GM12892 (cell line): ENCODE measurements at regions not wholly inside any gene's neighbourhood (a gene's known extent, or its start where the extent isn't known, plus 50 kb on each side); places are given as distances from the start of the nearest gene placed in this dataset.

Source experiments
- DNase-seq: peaks from one replicate; pipeline ENCODE4 v3.0.0; 2011; ENCODE audit not compliant: insufficient read length
- FAIRE-seq: peaks from 2 replicates; lab custom pipeline; 2011; peaks lifted over from hg19 to GRCh38; lab: Jason Lieb, UNC
- POLR2A ChIP-seq: IDR thresholded peaks from 2 replicates; pipeline ENCODE4 v1.6.1; 2011; ENCODE audit warnings: low read depth, low read length, control low read depth
- POLR2AphosphoS5 ChIP-seq: IDR thresholded peaks from 2 replicates; pipeline ENCODE4 v1.6.1; 2011; ENCODE audit warnings: low read depth, low read length, control low read depth
- TAF1 ChIP-seq: IDR thresholded peaks from 2 replicates; pipeline ENCODE4 v1.6.1; 2011; ENCODE audit warnings: low read depth, mild to moderate bottlenecking, control low read depth, low read length, borderline replicate concordance

- DNase-seq (no peak), FAIRE-seq (no peak)
- TF ChIP-seq POLR2A (no peak), POLR2AphosphoS5 (no peak), TAF1 (no peak)
Observed at GRCh38 chr5:171672556-171672955, 113.1 kb upstream of the SMIM23 start.

GRCh38 chr5:171673328-171673727 lies 112.3 kb upstream of the SMIM23 start:
- TF ChIP-seq POLR2A: no peak
- no peak for TF ChIP-seq TAF1
- TF ChIP-seq POLR2AphosphoS5: no peak
- DNase-seq: no peak
- no peak for FAIRE-seq

- no peak for FAIRE-seq
- TF ChIP-seq POLR2A (no peak), TAF1 (no peak), POLR2AphosphoS5 (no peak)
Observed at GRCh38 chr5:171673840-171674239, 111.8 kb upstream of the SMIM23 start.

GRCh38 chr5:171675511-171675910 lies 110.1 kb upstream of the SMIM23 start:
- DNase-seq: no peak
- TF ChIP-seq POLR2A (no peak), TAF1 (no peak), POLR2AphosphoS5 (no peak)
- no peak for FAIRE-seq

More at GRCh38 chr5:171673840-171674239, 111.8 kb upstream of the SMIM23 start:
- DNase-seq: no peak

GRCh38 chr5:171676286-171676944 lies 109.2 kb upstream of the SMIM23 start:
- TF ChIP-seq POLR2AphosphoS5 (no peak), TAF1 (no peak), POLR2A (no peak)
- DNase-seq (no peak), FAIRE-seq (no peak)

GRCh38 chr5:171678646-171679045 lies 107.0 kb upstream of the SMIM23 start:
- TF ChIP-seq POLR2A (no peak), TAF1 (no peak), POLR2AphosphoS5 (no peak)
- FAIRE-seq (no peak), DNase-seq (no peak)

- no peak for TF ChIP-seq POLR2AphosphoS5
- TF ChIP-seq POLR2A: no peak
- no peak for TF ChIP-seq TAF1
- no peak for FAIRE-seq
- DNase-seq: no peak
Observed at GRCh38 chr5:171680485-171680884, 105.1 kb upstream of the SMIM23 start.

GRCh38 chr5:171681061-171681460 lies 104.6 kb upstream of the SMIM23 start:
- TF ChIP-seq TAF1 (no peak), POLR2AphosphoS5 (no peak), POLR2A (no peak)
- DNase-seq (no peak), FAIRE-seq (no peak)

- DNase-seq (no peak), FAIRE-seq (no peak)
- no peak for TF ChIP-seq POLR2A
- TF ChIP-seq POLR2AphosphoS5: no peak
Observed at GRCh38 chr5:171681677-171682076, 103.9 kb upstream of the SMIM23 start.

- TF ChIP-seq TAF1: no peak
- no peak for TF ChIP-seq POLR2A
- no peak for TF ChIP-seq POLR2AphosphoS5
- DNase-seq (no peak), FAIRE-seq (no peak)
Observed at GRCh38 chr5:171682801-171683200, 102.8 kb upstream of the SMIM23 start.

GRCh38 chr5:171684169-171684568 lies 101.4 kb upstream of the SMIM23 start:
- FAIRE-seq (no peak), DNase-seq (no peak)
- no peak for TF ChIP-seq POLR2AphosphoS5
- TF ChIP-seq POLR2A: no peak
- no peak for TF ChIP-seq TAF1

- TF ChIP-seq POLR2AphosphoS5 (no peak), TAF1 (no peak), POLR2A (no peak)
- FAIRE-seq: no peak
- DNase-seq: no peak
Observed at GRCh38 chr5:171688696-171689495, 96.7 kb upstream of the SMIM23 start.
